ENCODE measurements at regions not wholly inside any gene's neighbourhood (a gene's known extent, or its start where the extent isn't known, plus 50 kb on each side); places are given as distances from the start of the nearest gene placed in this dataset.

- 0 out of 2 replicates have a peak, but pooled peaks have one; percentile 28 for TF ChIP-seq GATA3 (IDR thresholded peaks at IDR 0.05; ENCODE audit: low read depth, low read length)
- TF ChIP-seq GATA2 (IDR thresholded peaks at IDR 0.05; ENCODE audit: low read depth, low read length): no peak
These were observed 91.8 kb upstream of the ST6GAL2 start for GRCh38 chr2:106977717-106978116.

Data from SH-SY5Y (cell line).